Thoracic aorta (tissue), 2 donors: ENCODE measurements at regions not wholly inside any gene's neighbourhood (a gene's known extent, or its start where the extent isn't known, plus 50 kb on each side); places are given as distances from the start of the nearest gene placed in this dataset.

Experiments
- ATAC-seq: fragments of 150-250 bp; one replicate; pipeline ENCODE4 v1.8.0; 2017; ENCODE audit warnings: low read depth; ENCODE audit not compliant: insufficient number of reproducible peaks, low FRiP score
- DNase-seq: peaks from one replicate; pipeline ENCODE4 v3.0.0-alpha.2; 2020; ENCODE audit warnings: low spot score
- H3K27ac ChIP-seq, 2 donors: fragments of 200-600 bp; sonication (generic); 1 replicate in 1 of 2; 2 replicates in 1 of 2; pipeline ENCODE4 v1.5.1; 2016; ENCODE audit warnings: mild to moderate bottlenecking in 2 of 2, moderate library complexity in 2 of 2
- H3K27me3 ChIP-seq: fragments of 200-600 bp; sonication (generic); replicated peaks from 2 replicates; pipeline ENCODE4 v1.6.0; 2016; ENCODE audit warnings: mild to moderate bottlenecking; ENCODE audit not compliant: insufficient read depth
- H3K36me3 ChIP-seq: fragments of 200-600 bp; sonication (generic); one replicate; pipeline ENCODE4 v1.5.1; 2016
- H3K4me1 ChIP-seq, 2 donors: fragments of 200-600 bp; sonication (generic); 1 replicate in 1 of 2; 2 replicates in 1 of 2; pipeline versions ENCODE4 v1.5.1 to v1.6.0; 2016; ENCODE audit warnings: low read depth in 2 of 2, mild to moderate bottlenecking in 1 of 2; ENCODE audit not compliant: control insufficient read depth in 1 of 2
- H3K4me3 ChIP-seq: fragments of 200-600 bp; sonication (generic); 2 replicates; pipeline ENCODE4 v1.5.1; 2016; ENCODE audit warnings: mild to moderate bottlenecking
- H3K9me3 ChIP-seq: fragments of 200-600 bp; sonication (generic); 2 replicates; pipeline ENCODE4 v1.5.1; 2016
- CTCF ChIP-seq: fragments of 200-600 bp; sonication (generic); IDR thresholded peaks from one replicate; pipeline ENCODE4 v1.5.1; 2019; ENCODE audit warnings: antibody characterized with exemption

- no peaks in the 10 kb centered on the region for H3K27me3 ChIP-seq
- peaks cover 13 to 38% of the 10 kb centered on the region in 2 donors for H3K4me1 ChIP-seq
- no peak overlapping the region for H3K4me3 ChIP-seq
- no peaks in the 10 kb centered on the region for H3K36me3 ChIP-seq
- ATAC-seq (no peak), DNase-seq (no peak)
- no peaks in the 10 kb centered on the region for H3K9me3 ChIP-seq
- no peak for TF ChIP-seq CTCF
- no peak overlapping the region for H3K27ac ChIP-seq
Measured at GRCh38 chr5:52728686-52729085, 59.0 kb upstream of the ITGA1 start.

- no peak for TF ChIP-seq CTCF
- H3K36me3 ChIP-seq, result no peaks in the 10 kb centered on the region
- H3K4me1 ChIP-seq, result peaks cover 5 to 18% of the 10 kb centered on the region in 2 donors
- no peak for ATAC-seq
- no peak for DNase-seq
- no peak overlapping the region for H3K27ac ChIP-seq
- no peak overlapping the region for H3K4me3 ChIP-seq
- H3K27me3 ChIP-seq, result no peaks in the 10 kb centered on the region
- no peaks in the 10 kb centered on the region for H3K9me3 ChIP-seq
Measured at GRCh38 chr5:52731274-52732027, 56.3 kb upstream of the ITGA1 start.

GRCh38 chr5:52734557-52734956 is 53.2 kb upstream of the ITGA1 start:
- DNase-seq (no peak), ATAC-seq (no peak)
- Histone ChIP-seq H3K4me3 (no peak overlapping the region), H3K4me1 (no peaks in the 10 kb centered on the region), H3K9me3 (no peaks in the 10 kb centered on the region), H3K27me3 (no peaks in the 10 kb centered on the region), H3K36me3 (no peaks in the 10 kb centered on the region), H3K27ac (no peak overlapping the region)
- TF ChIP-seq CTCF, result no peak

GRCh38 chr5:52735139-52735538 is 52.6 kb upstream of the ITGA1 start:
- no peaks in the 10 kb centered on the region for H3K27me3 ChIP-seq
- no peak for DNase-seq
- H3K4me3 ChIP-seq, result no peak overlapping the region
- no peak overlapping the region for H3K27ac ChIP-seq
- no peak for TF ChIP-seq CTCF
- no peaks in the 10 kb centered on the region for H3K4me1 ChIP-seq
- H3K36me3 ChIP-seq, result no peaks in the 10 kb centered on the region
- ATAC-seq, result no peak
- no peaks in the 10 kb centered on the region for H3K9me3 ChIP-seq
